HCT116 (cell line): ENCODE measurements at regions not wholly inside any gene's neighbourhood (a gene's known extent, or its start where the extent isn't known, plus 50 kb on each side); places are given as distances from the start of the nearest gene placed in this dataset.

Source experiments
- ATAC-seq: fragments of 200-7000 bp; cut with Tn5 transposase; 2 replicates; pipeline ENCODE4 v1.9.1; 2020; ENCODE audit warnings: mild to moderate bottlenecking, moderate library complexity
- BruUV-seq: library from RNA; stranded (reverse); fragments of 400-500 nt; replicated peaks from 2 replicates; lab custom pipeline; 2021; lab: Mats Ljungman, UMichigan
- CTCF ChIA-PET: fragments of 300-600 bp; sonication (Branson Sonifier 250); formaldehyde crosslinking; loops from one replicate; lab custom pipeline; 2021; ENCODE audit warnings: antibody characterized with exemption; lab: Charles Lee
- POLR2A ChIA-PET: fragments of 300-600, 350-600 bp; sonication (Branson Sonifier 250); formaldehyde crosslinking; loops from one replicate; lab custom pipeline; 2021; ENCODE audit warnings: antibody characterized with exemption; lab: Charles Lee
- RAD21 ChIA-PET, 2 experiments: fragments of 300-600 bp; sonication (Branson Sonifier 250); formaldehyde crosslinking; loops; one replicate each; lab custom pipeline; 2023; ENCODE audit warnings: low total read pairs in 2 of 2; ENCODE audit not compliant: uncharacterized antibody in 2 of 2, unreplicated experiment in 2 of 2, low non-redundant PET in 1 of 2; lab: Charles Lee
- DNase-seq: peaks from one replicate; pipeline ENCODE4 v3.0.0-alpha.2; 2010; ENCODE audit warnings: low read depth, low spot score
- H2AFZ ChIP-seq: fragments of 200-600 bp; shearing (Covaris generic), sonication (generic); 2 replicates; pipeline ENCODE4 v1.6.1; 2017; ENCODE audit warnings: low read depth, mixed run types, mixed read lengths, antibody characterized with exemption, low read length; ENCODE audit not compliant: poor library complexity, severe bottlenecking
- H3K27ac ChIP-seq: 2 replicates; pipeline ENCODE4 v1.5.1; 2012; ENCODE audit warnings: low read depth, low read length
- H3K27me3 ChIP-seq: fragments of 200-600 bp; sonication (generic); 2 replicates; pipeline ENCODE4 v1.6.1; 2016; ENCODE audit warnings: mixed run types, low read length, mixed read lengths; ENCODE audit not compliant: insufficient read depth
- H3K36me3 ChIP-seq, 2 experiments: fragments of 200-500 bp in 1 of 2; fragments of 200-600 bp in 1 of 2; sonication (Bioruptor generic) in 1 of 2; sonication (generic) in 1 of 2; 2 replicates each; pipeline versions ENCODE4 v1.5.1 to v1.6.1; 2014 to 2016; ENCODE audit warnings: low read length in 2 of 2, inconsistent platforms in 1 of 2, mixed read lengths in 1 of 2, mixed run types in 1 of 2; ENCODE audit not compliant: insufficient read depth in 2 of 2, control insufficient read depth in 1 of 2
- H3K4me1 ChIP-seq, 2 experiments: fragments of 200-600 bp in 1 of 2; sonication (generic) in 1 of 2; 2 replicates each; pipeline versions ENCODE4 v1.5.1 to v1.6.1; 2012 to 2017; ENCODE audit warnings: low read length in 2 of 2, inconsistent platforms in 1 of 2, mild to moderate bottlenecking in 1 of 2, mixed read lengths in 1 of 2, mixed run types in 1 of 2, moderate library complexity in 1 of 2; ENCODE audit not compliant: insufficient read depth in 2 of 2, control insufficient read depth in 1 of 2
- H3K4me2 ChIP-seq: fragments of 200-600 bp; sonication (generic); 2 replicates; pipeline ENCODE4 v1.6.1; 2017; ENCODE audit warnings: mixed run types, low read length, mixed read lengths
- H3K4me3 ChIP-seq, 2 experiments: fragments of 200-600 bp in 1 of 2; sonication (generic) in 1 of 2; replicated peaks in 1 of 2; 2 replicates each; pipeline ENCODE4 v1.5.1; 2011 to 2016; ENCODE audit warnings: low read length in 2 of 2, control low read depth in 1 of 2, low read depth in 1 of 2, mild to moderate bottlenecking in 1 of 2, mixed read lengths in 1 of 2, mixed run types in 1 of 2
- H3K79me2 ChIP-seq: fragments of 200-600 bp; sonication (generic); 2 replicates; pipeline ENCODE4 v1.6.1; 2017; ENCODE audit warnings: mild to moderate bottlenecking, mixed run types, low read length, moderate library complexity, mixed read lengths; ENCODE audit not compliant: insufficient read depth
- H3K9ac ChIP-seq: fragments of 200-600 bp; sonication (generic); 2 replicates; pipeline ENCODE4 v1.6.1; 2016; ENCODE audit warnings: low read length, mixed read lengths
- H3K9me2 ChIP-seq: fragments of 200-600 bp; sonication (generic), shearing (Covaris generic); 2 replicates; pipeline ENCODE4 v1.6.1; 2017; ENCODE audit warnings: mixed run types, mild to moderate bottlenecking, moderate library complexity; ENCODE audit not compliant: insufficient read depth
- H3K9me3 ChIP-seq, 2 experiments: fragments of 200-500 bp in 1 of 2; fragments of 200-600 bp in 1 of 2; sonication (Bioruptor generic) in 1 of 2; sonication (generic) in 1 of 2; 2 replicates each; pipeline ENCODE4 v1.6.1; 2014 to 2017; ENCODE audit warnings: low read length in 2 of 2, mixed read lengths in 2 of 2, inconsistent platforms in 1 of 2, low read depth in 1 of 2, mild to moderate bottlenecking in 1 of 2, mixed run types in 1 of 2, moderate library complexity in 1 of 2; ENCODE audit not compliant: control insufficient read depth in 1 of 2, insufficient read depth in 1 of 2
- H4K20me1 ChIP-seq: fragments of 200-600 bp; sonication (generic), shearing (Covaris generic); 2 replicates; pipeline ENCODE4 v1.6.1; 2017; ENCODE audit warnings: mixed run types, mild to moderate bottlenecking, moderate library complexity; ENCODE audit not compliant: insufficient read depth
- CEBPB ChIP-seq: IDR thresholded peaks from 2 replicates; pipeline ENCODE4 v1.6.1; 2012; ENCODE audit warnings: low read depth
- EGR1 ChIP-seq: IDR thresholded peaks from 2 replicates; pipeline ENCODE4 v1.6.1; 2012; ENCODE audit warnings: low read depth
- ELF1 ChIP-seq: IDR thresholded peaks from 2 replicates; pipeline ENCODE4 v1.6.1; 2012; ENCODE audit warnings: low read depth, borderline replicate concordance
- EZH2 ChIP-seq: fragments of 200-600 bp; sonication (generic); IDR thresholded peaks from 2 replicates; pipeline ENCODE4 v1.6.1; 2017; ENCODE audit warnings: antibody characterized with exemption, mixed run types
- EZH2phosphoT487 ChIP-seq: fragments of 200-600 bp; IDR thresholded peaks from 2 replicates; pipeline ENCODE4 v1.6.1; 2018; ENCODE audit warnings: antibody characterized with exemption, borderline replicate concordance
- JUND ChIP-seq: IDR thresholded peaks from 2 replicates; pipeline ENCODE4 v1.6.1; 2012
- MAX ChIP-seq: IDR thresholded peaks from 2 replicates; pipeline ENCODE4 v1.6.1; 2012
- POLR2AphosphoS5 ChIP-seq: IDR thresholded peaks from 2 replicates; pipeline ENCODE4 v1.6.1; 2011; ENCODE audit warnings: mild to moderate bottlenecking, low read depth, low read length, moderate library complexity
- SIN3A ChIP-seq: IDR thresholded peaks from 2 replicates; pipeline ENCODE4 v1.6.1; 2012; ENCODE audit warnings: low read depth
- SP1 ChIP-seq: IDR thresholded peaks from 2 replicates; pipeline ENCODE4 v1.6.1; 2012; ENCODE audit warnings: low read depth
- SRF ChIP-seq: IDR thresholded peaks from 2 replicates; pipeline ENCODE4 v1.6.1; 2012; ENCODE audit warnings: low read depth
- TCF7L2 ChIP-seq: IDR thresholded peaks from 2 replicates; pipeline ENCODE4 v1.7.0; 2011; ENCODE audit warnings: borderline replicate concordance, inconsistent platforms; ENCODE audit not compliant: insufficient read depth, insufficient read length; ENCODE audit errors: extremely low read depth
- ZNF274 ChIP-seq: fragments of 200-500 bp; sonication (Bioruptor generic); IDR thresholded peaks from 2 replicates; pipeline ENCODE4 v1.6.1; 2014; ENCODE audit warnings: mild to moderate bottlenecking, low read depth, low read length, inconsistent platforms
- intact Hi-C: fragments of 100-400 bp; cut with micrococcal nuclease; formaldehyde crosslinking; loops from 2 replicates; pipeline ENCODE4 v1.10.0; 2022
- TF ChIP-seq, protein P1 (sequence below): IDR thresholded peaks from 2 replicates; pipeline ENCODE4 v1.6.1; 2012; ENCODE audit warnings: low read depth
- TF ChIP-seq, protein P2 (sequence below), 3 experiments: fragments of 200-600 bp in 1 of 3; sonication (generic) in 1 of 3; IDR thresholded peaks in 2 of 3; conservative IDR thresholded peaks in 1 of 3; 2 replicates each; pipeline ENCODE4 v1.5.1; 2012 to 2017; ENCODE audit warnings: low read depth in 2 of 3, low read length in 2 of 3, antibody characterized with exemption in 1 of 3, borderline replicate concordance in 1 of 3, control low read depth in 1 of 3, mild to moderate bottlenecking in 1 of 3, mixed read lengths in 1 of 3, mixed run types in 1 of 3, moderate library complexity in 1 of 3; ENCODE audit not compliant: insufficient read depth in 1 of 3
- TF ChIP-seq, protein P3 (sequence below): IDR thresholded peaks from 2 replicates; pipeline ENCODE4 v1.6.1; 2012

DNA sequence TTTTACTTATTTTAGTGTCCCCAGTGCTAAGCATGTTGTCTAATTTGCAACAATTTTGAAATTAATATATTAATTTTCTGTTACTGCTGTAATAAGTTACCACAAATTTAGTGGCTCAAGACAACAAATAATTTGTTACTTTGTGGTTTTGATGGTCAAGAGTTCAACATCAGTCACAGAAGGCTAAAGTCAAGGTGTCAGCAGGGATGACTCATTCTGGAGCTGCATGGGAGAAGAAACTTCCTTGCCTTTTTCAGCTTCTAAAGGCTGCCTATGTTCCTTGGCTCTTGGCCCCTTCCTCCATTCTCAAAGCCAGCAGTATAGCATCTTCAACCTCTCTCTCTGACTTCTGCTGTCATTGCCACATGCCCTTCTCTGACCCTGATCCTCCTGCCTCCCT is 271.8 kb downstream of the HLX start (continued):
- TF ChIP-seq, protein P1, sequence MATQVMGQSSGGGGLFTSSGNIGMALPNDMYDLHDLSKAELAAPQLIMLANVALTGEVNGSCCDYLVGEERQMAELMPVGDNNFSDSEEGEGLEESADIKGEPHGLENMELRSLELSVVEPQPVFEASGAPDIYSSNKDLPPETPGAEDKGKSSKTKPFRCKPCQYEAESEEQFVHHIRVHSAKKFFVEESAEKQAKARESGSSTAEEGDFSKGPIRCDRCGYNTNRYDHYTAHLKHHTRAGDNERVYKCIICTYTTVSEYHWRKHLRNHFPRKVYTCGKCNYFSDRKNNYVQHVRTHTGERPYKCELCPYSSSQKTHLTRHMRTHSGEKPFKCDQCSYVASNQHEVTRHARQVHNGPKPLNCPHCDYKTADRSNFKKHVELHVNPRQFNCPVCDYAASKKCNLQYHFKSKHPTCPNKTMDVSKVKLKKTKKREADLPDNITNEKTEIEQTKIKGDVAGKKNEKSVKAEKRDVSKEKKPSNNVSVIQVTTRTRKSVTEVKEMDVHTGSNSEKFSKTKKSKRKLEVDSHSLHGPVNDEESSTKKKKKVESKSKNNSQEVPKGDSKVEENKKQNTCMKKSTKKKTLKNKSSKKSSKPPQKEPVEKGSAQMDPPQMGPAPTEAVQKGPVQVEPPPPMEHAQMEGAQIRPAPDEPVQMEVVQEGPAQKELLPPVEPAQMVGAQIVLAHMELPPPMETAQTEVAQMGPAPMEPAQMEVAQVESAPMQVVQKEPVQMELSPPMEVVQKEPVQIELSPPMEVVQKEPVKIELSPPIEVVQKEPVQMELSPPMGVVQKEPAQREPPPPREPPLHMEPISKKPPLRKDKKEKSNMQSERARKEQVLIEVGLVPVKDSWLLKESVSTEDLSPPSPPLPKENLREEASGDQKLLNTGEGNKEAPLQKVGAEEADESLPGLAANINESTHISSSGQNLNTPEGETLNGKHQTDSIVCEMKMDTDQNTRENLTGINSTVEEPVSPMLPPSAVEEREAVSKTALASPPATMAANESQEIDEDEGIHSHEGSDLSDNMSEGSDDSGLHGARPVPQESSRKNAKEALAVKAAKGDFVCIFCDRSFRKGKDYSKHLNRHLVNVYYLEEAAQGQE: no peak

DNA sequence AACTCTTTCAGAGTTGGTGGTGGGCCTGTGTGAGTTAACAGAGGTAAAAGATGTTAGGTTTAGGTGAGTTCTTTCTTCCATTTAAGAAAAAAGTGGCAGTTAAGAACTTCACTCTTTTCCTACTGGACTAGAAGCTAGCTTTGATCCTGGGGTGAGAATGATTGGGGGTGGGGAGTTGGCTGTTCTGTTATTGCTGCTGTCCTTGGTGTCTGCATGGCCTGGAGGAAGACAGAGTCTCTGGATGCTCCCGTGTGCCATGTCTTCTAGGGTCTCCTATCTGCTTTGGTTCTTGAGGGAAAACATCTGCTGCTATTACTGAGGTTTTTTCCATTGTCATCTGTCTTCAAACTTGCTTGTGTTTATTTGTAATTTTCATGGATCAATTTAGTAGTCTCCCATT is 275.7 kb downstream of the HLX start:
- no peaks in the 10 kb centered on the region for H3K4me1 ChIP-seq
- H2AFZ ChIP-seq: no peak overlapping the region
- no peaks in the 10 kb centered on the region for H3K27me3 ChIP-seq
- no peak overlapping the region for H3K27ac ChIP-seq
- no peak overlapping the region for H3K4me2 ChIP-seq
- no peak for DNase-seq
- no peaks in the 10 kb centered on the region for H3K9me3 ChIP-seq
- TF ChIP-seq EZH2phosphoT487 (no peak), ELF1 (no peak), SIN3A (no peak), ZNF274 (no peak), JUND (no peak), CEBPB (no peak), TCF7L2 (no peak), SRF (no peak), EGR1 (no peak), EZH2 (no peak), MAX (no peak), POLR2AphosphoS5 (no peak), SP1 (no peak)
- TF ChIP-seq, protein P2, sequence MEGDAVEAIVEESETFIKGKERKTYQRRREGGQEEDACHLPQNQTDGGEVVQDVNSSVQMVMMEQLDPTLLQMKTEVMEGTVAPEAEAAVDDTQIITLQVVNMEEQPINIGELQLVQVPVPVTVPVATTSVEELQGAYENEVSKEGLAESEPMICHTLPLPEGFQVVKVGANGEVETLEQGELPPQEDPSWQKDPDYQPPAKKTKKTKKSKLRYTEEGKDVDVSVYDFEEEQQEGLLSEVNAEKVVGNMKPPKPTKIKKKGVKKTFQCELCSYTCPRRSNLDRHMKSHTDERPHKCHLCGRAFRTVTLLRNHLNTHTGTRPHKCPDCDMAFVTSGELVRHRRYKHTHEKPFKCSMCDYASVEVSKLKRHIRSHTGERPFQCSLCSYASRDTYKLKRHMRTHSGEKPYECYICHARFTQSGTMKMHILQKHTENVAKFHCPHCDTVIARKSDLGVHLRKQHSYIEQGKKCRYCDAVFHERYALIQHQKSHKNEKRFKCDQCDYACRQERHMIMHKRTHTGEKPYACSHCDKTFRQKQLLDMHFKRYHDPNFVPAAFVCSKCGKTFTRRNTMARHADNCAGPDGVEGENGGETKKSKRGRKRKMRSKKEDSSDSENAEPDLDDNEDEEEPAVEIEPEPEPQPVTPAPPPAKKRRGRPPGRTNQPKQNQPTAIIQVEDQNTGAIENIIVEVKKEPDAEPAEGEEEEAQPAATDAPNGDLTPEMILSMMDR (IDR thresholded peaks at IDR 0.05 in 2 of 3, conservative IDR thresholded peaks at IDR 0.05 in 1 of 3; ENCODE audit: borderline replicate concordance in 1 of 3, insufficient read depth in 1 of 3, low read depth in 2 of 3, low read length in 2 of 3): no peak
- TF ChIP-seq, protein P3, sequence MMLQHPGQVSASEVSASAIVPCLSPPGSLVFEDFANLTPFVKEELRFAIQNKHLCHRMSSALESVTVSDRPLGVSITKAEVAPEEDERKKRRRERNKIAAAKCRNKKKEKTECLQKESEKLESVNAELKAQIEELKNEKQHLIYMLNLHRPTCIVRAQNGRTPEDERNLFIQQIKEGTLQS: no peak
- TF ChIP-seq, protein P1: no peak
- ATAC-seq: no peak
- H3K36me3 ChIP-seq: no peaks in the 10 kb centered on the region
- ChIA-PET RAD21 (no interaction called here), POLR2A (no interaction called here), CTCF (interaction anchor here (0.9 to 1.0 kb wide), 2 partner anchors 9 to 49 kb away, joined by 3 read pairs; no protein-coding TSS in a partner anchor)
- H3K9ac ChIP-seq: no peak overlapping the region
- intact Hi-C loops: no loop called here
- no peaks in the 10 kb centered on the region for H3K9me2 ChIP-seq
- BruUV-seq: no TSS peak
- no peak overlapping the region for H3K4me3 ChIP-seq
- no peaks in the 10 kb centered on the region for H4K20me1 ChIP-seq
- H3K79me2 ChIP-seq: no peaks in the 10 kb centered on the region
